Osteocyte (in vitro differentiated cells): ENCODE measurements at regions not wholly inside any gene's neighbourhood (a gene's known extent, or its start where the extent isn't known, plus 50 kb on each side); places are given as distances from the start of the nearest gene placed in this dataset.
"Not testable (repeated sequence)": the region's sequence is repeated elsewhere in the genome, so short reads cannot be mapped to it uniquely, and the experiment has no call there.

ENCODE experiments used
- DNase-seq: peaks from one replicate; pipeline ENCODE4 v3.0.0; 2021; ENCODE audit warnings: mixed read lengths; ENCODE audit not compliant: unreplicated experiment; ENCODE audit errors: extremely low spot score
- H3K27ac Mint-ChIP-seq: one replicate; pipeline ENCODE4 v1.8.0; 2021; ENCODE audit warnings: mild to moderate bottlenecking, mixed read lengths; ENCODE audit not compliant: unreplicated experiment
- H3K27me3 Mint-ChIP-seq: one replicate; pipeline ENCODE4 v1.8.0; 2021; ENCODE audit warnings: mixed read lengths; ENCODE audit not compliant: unreplicated experiment
- H3K36me3 Mint-ChIP-seq: one replicate; pipeline ENCODE4 v1.8.0; 2021; ENCODE audit warnings: mixed read lengths; ENCODE audit not compliant: unreplicated experiment
- H3K4me1 Mint-ChIP-seq: one replicate; pipeline ENCODE4 v1.8.0; 2021; ENCODE audit warnings: mixed read lengths; ENCODE audit not compliant: unreplicated experiment
- H3K4me3 Mint-ChIP-seq: one replicate; pipeline ENCODE4 v1.8.0; 2021; ENCODE audit warnings: mild to moderate bottlenecking, moderate library complexity, mixed read lengths; ENCODE audit not compliant: unreplicated experiment
- H3K9me3 Mint-ChIP-seq: one replicate; pipeline ENCODE4 v1.8.0; 2021; ENCODE audit warnings: mixed read lengths; ENCODE audit not compliant: unreplicated experiment
- CTCF ChIP-seq: fragments of 200-600 bp; sonication (generic); IDR thresholded peaks from 2 replicates; pipeline ENCODE4 v1.5.0; 2021; ENCODE audit warnings: antibody characterized with exemption, mild to moderate bottlenecking, moderate library complexity

- no peak overlapping the region for H3K4me3 Mint-ChIP-seq
- no peak for DNase-seq
- H3K27me3 Mint-ChIP-seq: no peaks in the 10 kb centered on the region
- TF ChIP-seq CTCF: no peak
- no peak overlapping the region for H3K27ac Mint-ChIP-seq
- no peaks in the 10 kb centered on the region for H3K36me3 Mint-ChIP-seq
- peaks cover 6% of the 10 kb centered on the region for H3K9me3 Mint-ChIP-seq
- H3K4me1 Mint-ChIP-seq: no peaks in the 10 kb centered on the region
Measured at GRCh38 chr13:69234171-69234570, 873.5 kb upstream of the ATXN8OS start.

DNA sequence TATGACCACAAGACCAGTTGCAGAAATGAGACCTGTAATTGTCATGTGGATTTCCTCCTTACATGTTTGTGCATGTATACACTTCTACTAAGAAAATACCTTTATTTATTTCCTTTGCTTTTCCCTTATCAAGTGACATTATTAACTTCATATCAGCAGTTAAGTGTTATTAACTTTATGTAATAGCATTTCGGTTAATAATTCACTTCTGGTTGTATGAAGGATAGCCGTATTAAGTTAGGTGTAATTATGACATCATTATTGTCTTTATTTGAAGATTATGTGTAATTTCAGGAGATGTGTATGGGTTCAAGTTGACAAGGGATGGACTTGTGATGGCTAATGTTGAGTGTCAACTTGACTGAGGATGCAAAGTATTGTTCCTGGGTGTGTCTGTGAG, 881.2 kb upstream of the ATXN8OS start:
- H3K4me3 Mint-ChIP-seq: no peak overlapping the region
- DNase-seq: no peak
- no peaks in the 10 kb centered on the region for H3K36me3 Mint-ChIP-seq
- peaks cover 9% of the 10 kb centered on the region for H3K9me3 Mint-ChIP-seq
- no peaks in the 10 kb centered on the region for H3K27me3 Mint-ChIP-seq
- H3K4me1 Mint-ChIP-seq: no peaks in the 10 kb centered on the region
- no peak for TF ChIP-seq CTCF
- H3K27ac Mint-ChIP-seq: no peak overlapping the region

GRCh38 chr13:69221633-69222498, 885.8 kb upstream of the ATXN8OS start:
- H3K36me3 Mint-ChIP-seq, H3K27ac Mint-ChIP-seq, H3K4me3 Mint-ChIP-seq, H3K27me3 Mint-ChIP-seq, DNase-seq, H3K4me1 Mint-ChIP-seq, H3K9me3 Mint-ChIP-seq: not testable (repeated sequence)

DNA sequence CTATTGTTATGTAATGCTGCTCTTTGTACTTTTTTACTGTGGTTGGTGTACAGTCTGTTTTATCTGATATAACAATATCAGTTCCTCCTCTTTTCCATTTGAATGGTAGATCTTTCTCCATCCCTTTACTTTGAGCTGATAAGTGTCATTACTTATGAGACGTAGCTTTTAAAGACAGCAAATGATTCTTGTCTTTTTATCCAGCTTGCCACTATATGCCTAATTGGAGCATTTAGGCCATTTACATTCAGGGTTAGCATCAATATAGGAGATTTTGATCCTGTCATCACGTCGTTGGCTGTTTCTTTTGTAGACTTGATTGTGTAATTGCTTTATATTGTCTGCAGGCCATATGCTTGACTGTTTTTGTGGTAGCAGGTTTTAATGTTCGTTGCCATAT, 894.2 kb upstream of the ATXN8OS start:
- DNase-seq: no peak
- H3K27me3 Mint-ChIP-seq: no peaks in the 10 kb centered on the region
- no peak overlapping the region for H3K27ac Mint-ChIP-seq
- no peak for TF ChIP-seq CTCF
- no peaks in the 10 kb centered on the region for H3K4me1 Mint-ChIP-seq
- no peak overlapping the region for H3K4me3 Mint-ChIP-seq
- H3K36me3 Mint-ChIP-seq: no peaks in the 10 kb centered on the region
- no peaks in the 10 kb centered on the region for H3K9me3 Mint-ChIP-seq

- H3K36me3 Mint-ChIP-seq: no peaks in the 10 kb centered on the region
- H3K9me3 Mint-ChIP-seq: no peaks in the 10 kb centered on the region
- no peak for TF ChIP-seq CTCF
- no peak overlapping the region for H3K27ac Mint-ChIP-seq
- DNase-seq: no peak
- peaks cover 1% of the 10 kb centered on the region for H3K27me3 Mint-ChIP-seq
- H3K4me3 Mint-ChIP-seq: no peak overlapping the region
- H3K4me1 Mint-ChIP-seq: no peaks in the 10 kb centered on the region
Measured at GRCh38 chr13:69204620-69205019, 903.0 kb upstream of the ATXN8OS start.
